ENCODE measurements at regions not wholly inside any gene's neighbourhood (a gene's known extent, or its start where the extent isn't known, plus 50 kb on each side); places are given as distances from the start of the nearest gene placed in this dataset.

GRCh38 chrY:15312166-15312565 is 787.8 kb downstream of the NLGN4Y start:
- Mint-ChIP-seq H3K4me3 (no peak overlapping the region), H3K9me3 (no peaks in the 10 kb centered on the region; the same call in none of the 3 replicates), H3K27ac (no peak overlapping the region), H3K4me1 (no peaks in the 10 kb centered on the region), H3K27me3 (ENCODE audit: insufficient read depth, low read depth, poor library complexity) (peaks cover 4% of the 10 kb centered on the region), H3K36me3 (ENCODE audit: low read depth) (no peaks in the 10 kb centered on the region)
- Histone ChIP-seq H3K27me3 (ENCODE audit: insufficient read depth) (no peaks in the 10 kb centered on the region), H3K4me3 (no peak overlapping the region), H3K36me3 (ENCODE audit: insufficient read depth) (no peaks in the 10 kb centered on the region), H2AFZ (no peak overlapping the region), H3F3A (replicated peaks; ENCODE audit: low read depth) (no peaks in the 10 kb centered on the region), H3K79me2 (replicated peaks; ENCODE audit: insufficient read depth) (no peaks in the 10 kb centered on the region), H3K4me2 (no peak overlapping the region), H3K27ac (ENCODE audit: low read depth) (no peak overlapping the region), H3K4me1 (ENCODE audit: insufficient read depth) (no peaks in the 10 kb centered on the region), H3K9me2 (ENCODE audit: insufficient read depth) (no peaks in the 10 kb centered on the region), H4K20me1 (replicated peaks; ENCODE audit: insufficient read depth) (no peaks in the 10 kb centered on the region)
- TF ChIP-seq ETS1 (IDR thresholded peaks at IDR 0.05) (no peak), ZNF462 (CRISPR knock-in tag; IDR thresholded peaks at IDR 0.05) (no peak), ZNF331 (CRISPR knock-in tag; IDR thresholded peaks at IDR 0.05; ENCODE audit: low read depth) (no peak), EZH2 (IDR thresholded peaks at IDR 0.05; ENCODE audit: low read depth, unreplicated experiment) (no peak), EZH2phosphoT487 (IDR thresholded peaks at IDR 0.05; ENCODE audit: unreplicated experiment) (no peak), STAT1 (IDR thresholded peaks at IDR 0.05; ENCODE audit: unreplicated experiment) (no peak), ZNF114 (CRISPR knock-in tag; IDR thresholded peaks at IDR 0.05) (no peak), NANOG (IDR thresholded peaks at IDR 0.05; ENCODE audit: borderline replicate concordance) (no peak), POLR2AphosphoS5 (IDR thresholded peaks at IDR 0.05; ENCODE audit: low read depth) (no peak), CREB1 (CRISPR knock-in tag; IDR thresholded peaks at IDR 0.05; ENCODE audit: low read depth) (no peak), JUNB (IDR thresholded peaks at IDR 0.05; ENCODE audit: unreplicated experiment) (no peak)
- TF ChIP-seq, protein P1, sequence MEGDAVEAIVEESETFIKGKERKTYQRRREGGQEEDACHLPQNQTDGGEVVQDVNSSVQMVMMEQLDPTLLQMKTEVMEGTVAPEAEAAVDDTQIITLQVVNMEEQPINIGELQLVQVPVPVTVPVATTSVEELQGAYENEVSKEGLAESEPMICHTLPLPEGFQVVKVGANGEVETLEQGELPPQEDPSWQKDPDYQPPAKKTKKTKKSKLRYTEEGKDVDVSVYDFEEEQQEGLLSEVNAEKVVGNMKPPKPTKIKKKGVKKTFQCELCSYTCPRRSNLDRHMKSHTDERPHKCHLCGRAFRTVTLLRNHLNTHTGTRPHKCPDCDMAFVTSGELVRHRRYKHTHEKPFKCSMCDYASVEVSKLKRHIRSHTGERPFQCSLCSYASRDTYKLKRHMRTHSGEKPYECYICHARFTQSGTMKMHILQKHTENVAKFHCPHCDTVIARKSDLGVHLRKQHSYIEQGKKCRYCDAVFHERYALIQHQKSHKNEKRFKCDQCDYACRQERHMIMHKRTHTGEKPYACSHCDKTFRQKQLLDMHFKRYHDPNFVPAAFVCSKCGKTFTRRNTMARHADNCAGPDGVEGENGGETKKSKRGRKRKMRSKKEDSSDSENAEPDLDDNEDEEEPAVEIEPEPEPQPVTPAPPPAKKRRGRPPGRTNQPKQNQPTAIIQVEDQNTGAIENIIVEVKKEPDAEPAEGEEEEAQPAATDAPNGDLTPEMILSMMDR (conservative IDR thresholded peaks at IDR 0.05; ENCODE audit: low read depth in 2 of 2) = no peak
- TF ChIP-seq, protein P2, sequence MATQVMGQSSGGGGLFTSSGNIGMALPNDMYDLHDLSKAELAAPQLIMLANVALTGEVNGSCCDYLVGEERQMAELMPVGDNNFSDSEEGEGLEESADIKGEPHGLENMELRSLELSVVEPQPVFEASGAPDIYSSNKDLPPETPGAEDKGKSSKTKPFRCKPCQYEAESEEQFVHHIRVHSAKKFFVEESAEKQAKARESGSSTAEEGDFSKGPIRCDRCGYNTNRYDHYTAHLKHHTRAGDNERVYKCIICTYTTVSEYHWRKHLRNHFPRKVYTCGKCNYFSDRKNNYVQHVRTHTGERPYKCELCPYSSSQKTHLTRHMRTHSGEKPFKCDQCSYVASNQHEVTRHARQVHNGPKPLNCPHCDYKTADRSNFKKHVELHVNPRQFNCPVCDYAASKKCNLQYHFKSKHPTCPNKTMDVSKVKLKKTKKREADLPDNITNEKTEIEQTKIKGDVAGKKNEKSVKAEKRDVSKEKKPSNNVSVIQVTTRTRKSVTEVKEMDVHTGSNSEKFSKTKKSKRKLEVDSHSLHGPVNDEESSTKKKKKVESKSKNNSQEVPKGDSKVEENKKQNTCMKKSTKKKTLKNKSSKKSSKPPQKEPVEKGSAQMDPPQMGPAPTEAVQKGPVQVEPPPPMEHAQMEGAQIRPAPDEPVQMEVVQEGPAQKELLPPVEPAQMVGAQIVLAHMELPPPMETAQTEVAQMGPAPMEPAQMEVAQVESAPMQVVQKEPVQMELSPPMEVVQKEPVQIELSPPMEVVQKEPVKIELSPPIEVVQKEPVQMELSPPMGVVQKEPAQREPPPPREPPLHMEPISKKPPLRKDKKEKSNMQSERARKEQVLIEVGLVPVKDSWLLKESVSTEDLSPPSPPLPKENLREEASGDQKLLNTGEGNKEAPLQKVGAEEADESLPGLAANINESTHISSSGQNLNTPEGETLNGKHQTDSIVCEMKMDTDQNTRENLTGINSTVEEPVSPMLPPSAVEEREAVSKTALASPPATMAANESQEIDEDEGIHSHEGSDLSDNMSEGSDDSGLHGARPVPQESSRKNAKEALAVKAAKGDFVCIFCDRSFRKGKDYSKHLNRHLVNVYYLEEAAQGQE (IDR thresholded peaks at IDR 0.05; ENCODE audit: unreplicated experiment) = no peak
- no peak for ATAC-seq
- no peak for DNase-seq (ENCODE audit: low spot score)
